PFSK-1 (cell line): ENCODE measurements at regions not wholly inside any gene's neighbourhood (a gene's known extent, or its start where the extent isn't known, plus 50 kb on each side); places are given as distances from the start of the nearest gene placed in this dataset.

ENCODE experiments used
- FOXP2 ChIP-seq: optimal IDR thresholded peaks from 2 replicates; pipeline ENCODE3; 2011; ENCODE audit warnings: borderline replicate concordance, control low read depth, inconsistent platforms; ENCODE audit not compliant: insufficient read depth; ENCODE audit errors: extremely low read length, extremely low read depth
- POLR2AphosphoS5 ChIP-seq: IDR thresholded peaks from 2 replicates; pipeline ENCODE4 v1.6.1; 2012; ENCODE audit warnings: low read depth, mild to moderate bottlenecking, control low read depth, low read length, moderate library complexity
- SIN3A ChIP-seq: IDR thresholded peaks from 2 replicates; pipeline ENCODE4 v1.6.1; 2012; ENCODE audit warnings: mild to moderate bottlenecking, low read length, moderate library complexity, borderline replicate concordance; ENCODE audit not compliant: insufficient read depth
- TAF1 ChIP-seq: IDR thresholded peaks from 2 replicates; pipeline ENCODE4 v1.6.1; 2012; ENCODE audit warnings: low read length, control low read depth, borderline replicate concordance; ENCODE audit not compliant: insufficient read depth
- TF ChIP-seq, protein P1 (sequence below), 2 experiments: IDR thresholded peaks; 2 replicates each; pipeline versions ENCODE4 v1.6.1 to v1.8.0; 2011 to 2012; ENCODE audit warnings: low read depth in 2 of 2, low read length in 2 of 2, control low read depth in 1 of 2, inconsistent platforms in 1 of 2, mild to moderate bottlenecking in 1 of 2, moderate library complexity in 1 of 2; ENCODE audit not compliant: insufficient read depth in 1 of 2

DNA sequence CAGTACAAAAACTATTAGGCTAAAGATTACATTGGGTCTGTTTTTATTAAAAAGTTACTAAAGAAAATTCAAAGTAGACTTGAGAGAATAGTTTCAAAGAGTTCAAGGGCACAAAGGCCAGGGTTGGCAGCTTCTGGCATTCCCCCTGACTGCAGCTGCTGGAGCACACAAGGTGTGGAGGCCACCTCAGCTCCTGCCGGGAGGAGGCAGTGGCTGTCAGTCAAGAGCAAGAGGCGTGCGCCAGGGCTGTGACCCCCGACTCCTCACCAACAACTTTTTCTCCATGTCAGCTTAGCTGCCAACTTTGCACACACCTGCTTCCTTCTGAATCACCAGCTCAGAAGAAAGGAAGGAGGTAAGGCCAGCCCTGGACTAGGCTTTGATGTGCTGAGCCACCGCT lies 144.6 kb upstream of the PLXNA4 start:
- no peak for TF ChIP-seq TAF1
- no peak for TF ChIP-seq POLR2AphosphoS5
- TF ChIP-seq SIN3A = no peak
- TF ChIP-seq, protein P1, sequence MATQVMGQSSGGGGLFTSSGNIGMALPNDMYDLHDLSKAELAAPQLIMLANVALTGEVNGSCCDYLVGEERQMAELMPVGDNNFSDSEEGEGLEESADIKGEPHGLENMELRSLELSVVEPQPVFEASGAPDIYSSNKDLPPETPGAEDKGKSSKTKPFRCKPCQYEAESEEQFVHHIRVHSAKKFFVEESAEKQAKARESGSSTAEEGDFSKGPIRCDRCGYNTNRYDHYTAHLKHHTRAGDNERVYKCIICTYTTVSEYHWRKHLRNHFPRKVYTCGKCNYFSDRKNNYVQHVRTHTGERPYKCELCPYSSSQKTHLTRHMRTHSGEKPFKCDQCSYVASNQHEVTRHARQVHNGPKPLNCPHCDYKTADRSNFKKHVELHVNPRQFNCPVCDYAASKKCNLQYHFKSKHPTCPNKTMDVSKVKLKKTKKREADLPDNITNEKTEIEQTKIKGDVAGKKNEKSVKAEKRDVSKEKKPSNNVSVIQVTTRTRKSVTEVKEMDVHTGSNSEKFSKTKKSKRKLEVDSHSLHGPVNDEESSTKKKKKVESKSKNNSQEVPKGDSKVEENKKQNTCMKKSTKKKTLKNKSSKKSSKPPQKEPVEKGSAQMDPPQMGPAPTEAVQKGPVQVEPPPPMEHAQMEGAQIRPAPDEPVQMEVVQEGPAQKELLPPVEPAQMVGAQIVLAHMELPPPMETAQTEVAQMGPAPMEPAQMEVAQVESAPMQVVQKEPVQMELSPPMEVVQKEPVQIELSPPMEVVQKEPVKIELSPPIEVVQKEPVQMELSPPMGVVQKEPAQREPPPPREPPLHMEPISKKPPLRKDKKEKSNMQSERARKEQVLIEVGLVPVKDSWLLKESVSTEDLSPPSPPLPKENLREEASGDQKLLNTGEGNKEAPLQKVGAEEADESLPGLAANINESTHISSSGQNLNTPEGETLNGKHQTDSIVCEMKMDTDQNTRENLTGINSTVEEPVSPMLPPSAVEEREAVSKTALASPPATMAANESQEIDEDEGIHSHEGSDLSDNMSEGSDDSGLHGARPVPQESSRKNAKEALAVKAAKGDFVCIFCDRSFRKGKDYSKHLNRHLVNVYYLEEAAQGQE (IDR thresholded peaks at IDR 0.05; ENCODE audit: insufficient read depth in 1 of 2, low read depth in 2 of 2, low read length in 2 of 2) = no peak
- no peak for TF ChIP-seq FOXP2

DNA sequence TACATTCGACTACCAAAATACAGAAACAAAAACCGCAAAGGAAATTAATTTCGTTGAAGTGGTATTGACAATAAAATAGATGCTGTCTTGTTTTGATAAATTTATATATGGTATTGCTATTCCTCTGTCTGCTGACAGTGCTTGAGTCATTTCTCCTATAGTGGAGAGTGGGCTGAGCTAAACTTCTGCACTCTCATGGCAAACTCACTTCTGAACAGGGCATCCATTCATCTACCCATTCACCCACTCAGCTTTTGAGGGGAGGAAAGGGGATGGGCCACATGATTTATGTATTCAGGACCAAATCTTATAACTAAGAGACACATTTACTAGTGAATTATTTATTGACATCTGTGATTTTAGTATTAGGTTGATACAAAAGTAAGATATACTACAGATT lies 137.6 kb upstream of the PLXNA4 start:
- TF ChIP-seq, protein P1 (IDR thresholded peaks at IDR 0.05; ENCODE audit: insufficient read depth in 1 of 2, low read depth in 2 of 2, low read length in 2 of 2) = no peak
- TF ChIP-seq POLR2AphosphoS5 (no peak), TAF1 (no peak), FOXP2 (no peak), SIN3A (no peak)

DNA sequence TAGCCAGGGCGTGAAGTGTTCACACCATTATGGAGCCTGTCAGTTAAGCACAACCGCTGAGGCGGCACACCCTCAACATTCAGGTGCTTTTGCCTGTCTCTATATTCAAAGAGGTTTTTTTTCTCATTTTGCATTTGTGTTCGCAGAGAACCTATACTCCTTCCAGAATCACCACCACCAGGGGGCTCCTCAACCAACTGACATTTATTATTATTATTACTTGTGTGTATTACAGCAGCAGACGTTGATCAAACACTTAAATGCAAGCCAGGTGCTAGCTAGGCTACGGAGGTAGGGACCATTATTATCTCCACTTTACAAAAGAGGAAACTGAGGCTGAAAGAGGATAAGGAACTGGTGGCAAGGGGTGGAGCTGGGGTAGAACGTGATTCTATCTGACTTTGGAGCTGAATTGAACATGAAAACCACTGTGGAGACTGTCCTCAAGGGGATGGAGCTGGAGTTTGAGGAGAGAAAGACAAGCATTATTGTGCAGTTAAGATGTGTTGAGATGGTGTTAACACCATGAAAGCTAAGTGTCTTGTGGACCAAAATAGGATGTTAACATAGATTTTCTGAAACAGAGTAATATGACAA lies 133.8 kb upstream of the PLXNA4 start:
- TF ChIP-seq, protein P1 (IDR thresholded peaks at IDR 0.05; ENCODE audit: insufficient read depth in 1 of 2, low read depth in 2 of 2, low read length in 2 of 2) = no peak
- TF ChIP-seq FOXP2 (no peak), POLR2AphosphoS5 (no peak), SIN3A (no peak)

DNA sequence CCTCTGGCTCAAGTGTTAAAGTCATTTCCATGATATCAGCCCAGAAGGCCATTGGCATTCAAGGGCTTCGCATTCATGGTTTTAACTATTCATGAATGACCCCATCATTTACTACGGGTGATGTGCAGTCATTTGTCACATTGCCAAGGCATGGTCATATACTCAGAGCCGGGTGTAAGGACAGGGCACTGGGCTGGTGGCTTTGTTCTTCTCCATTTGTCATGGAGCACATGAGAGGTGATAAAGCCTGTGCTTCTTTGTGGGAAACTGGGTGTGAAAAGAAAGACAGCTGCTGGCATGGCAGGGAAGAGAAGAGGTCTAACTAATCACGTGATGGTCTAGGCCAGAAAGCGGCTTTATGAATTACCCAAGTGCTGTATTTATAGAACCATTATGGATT lies 132.2 kb upstream of the PLXNA4 start:
- TF ChIP-seq TAF1 = no peak
- no peak for TF ChIP-seq SIN3A
- TF ChIP-seq POLR2AphosphoS5 = no peak
- TF ChIP-seq FOXP2 = no peak
- TF ChIP-seq, protein P1 (IDR thresholded peaks at IDR 0.05; ENCODE audit: insufficient read depth in 1 of 2, low read depth in 2 of 2, low read length in 2 of 2) = no peak

DNA sequence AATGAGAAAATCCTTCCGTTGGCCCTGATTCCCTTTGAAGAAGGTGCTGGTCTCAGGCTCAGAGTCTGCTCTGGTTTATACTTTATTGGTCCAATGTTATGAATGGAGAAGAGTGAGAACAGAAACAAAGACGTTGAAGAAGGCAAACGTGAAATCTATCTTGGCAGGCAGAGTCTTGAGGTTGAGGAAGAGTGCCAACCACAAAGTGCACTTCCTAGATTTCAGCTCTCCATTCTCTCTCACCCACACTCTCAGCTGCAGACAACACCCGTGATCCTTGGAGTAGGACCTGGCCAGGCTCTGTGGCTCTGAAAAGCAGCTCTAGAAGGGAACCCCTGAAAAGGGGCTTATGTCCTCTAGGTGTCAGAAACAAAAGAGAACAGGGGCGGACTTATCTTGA lies 128.9 kb upstream of the PLXNA4 start:
- TF ChIP-seq TAF1 = no peak
- TF ChIP-seq, protein P1 (IDR thresholded peaks at IDR 0.05; ENCODE audit: insufficient read depth in 1 of 2, low read depth in 2 of 2, low read length in 2 of 2) = no peak
- TF ChIP-seq SIN3A = no peak
- TF ChIP-seq FOXP2 = no peak
- TF ChIP-seq POLR2AphosphoS5 = no peak
